Brain microvascular endothelial cell (primary cell): ENCODE measurements at regions not wholly inside any gene's neighbourhood (a gene's known extent, or its start where the extent isn't known, plus 50 kb on each side); places are given as distances from the start of the nearest gene placed in this dataset.

ENCODE experiments used
- DNase-seq: peaks from one replicate; pipeline ENCODE4 v3.0.0-alpha.2; 2020
- H3K27ac ChIP-seq: fragments of 250-450 bp; sonication (Bioruptor Pico); 2 replicates; pipeline ENCODE4 v1.5.1; 2020; ENCODE audit warnings: mild to moderate bottlenecking, moderate library complexity
- H3K27me3 ChIP-seq: fragments of 250-450 bp; sonication (Bioruptor Pico); replicated peaks from 2 replicates; pipeline ENCODE4 v1.5.1; 2020; ENCODE audit warnings: mild to moderate bottlenecking
- H3K36me3 ChIP-seq: fragments of 250-450 bp; sonication (Bioruptor Pico); replicated peaks from 2 replicates; pipeline ENCODE4 v1.5.1; 2020; ENCODE audit warnings: mild to moderate bottlenecking
- H3K4me3 ChIP-seq: 2 replicates; pipeline ENCODE4 v1.5.1; 2011; ENCODE audit warnings: low read depth, mild to moderate bottlenecking, control low read depth, low read length, moderate library complexity
- CTCF ChIP-seq: IDR thresholded peaks from 2 replicates; pipeline ENCODE4 v1.5.1; 2011; ENCODE audit warnings: low read depth, mild to moderate bottlenecking, moderate library complexity, low read length, control low read depth, inconsistent platforms; ENCODE audit errors: missing control alignments
- in situ Hi-C: cut with HindIII; loops from 2 replicates; pipeline ENCODE4 v1.10.0; 2017; ENCODE audit warnings: low sequenced_read_pairs, low pct_ligation_motif_present

GRCh38 chr4:120236873-120237272 lies 170.2 kb upstream of the MAD2L1 start:
- TF ChIP-seq CTCF, result no peak
- Histone ChIP-seq H3K36me3 (no peaks in the 10 kb centered on the region), H3K27ac (no peak overlapping the region), H3K27me3 (no peaks in the 10 kb centered on the region), H3K4me3 (no peak overlapping the region)
- DNase-seq, result no peak
- in situ Hi-C loops, result no loop called here

- no peak for TF ChIP-seq CTCF
- Histone ChIP-seq H3K4me3 (no peak overlapping the region), H3K27ac (no peak overlapping the region), H3K36me3 (no peaks in the 10 kb centered on the region), H3K27me3 (no peaks in the 10 kb centered on the region)
- in situ Hi-C loops, result no loop called here
- DNase-seq, result peak; percentile 9
Measured at GRCh38 chr4:120232050-120232449, 165.4 kb upstream of the MAD2L1 start.

GRCh38 chr4:120228086-120228485 lies 161.4 kb upstream of the MAD2L1 start:
- DNase-seq, result no peak
- Histone ChIP-seq H3K36me3 (no peaks in the 10 kb centered on the region), H3K27ac (no peak overlapping the region), H3K27me3 (no peaks in the 10 kb centered on the region), H3K4me3 (no peak overlapping the region)
- in situ Hi-C loops, result no loop called here
- no peak for TF ChIP-seq CTCF

GRCh38 chr4:120227554-120227953 lies 160.9 kb upstream of the MAD2L1 start:
- TF ChIP-seq CTCF, result no peak
- H3K27me3 ChIP-seq, result no peaks in the 10 kb centered on the region
- H3K36me3 ChIP-seq, result no peaks in the 10 kb centered on the region
- H3K4me3 ChIP-seq, result no peak overlapping the region
- no peak overlapping the region for H3K27ac ChIP-seq
- in situ Hi-C loops, result no loop called here
- no peak for DNase-seq

GRCh38 chr4:120225527-120225926 lies 158.9 kb upstream of the MAD2L1 start:
- DNase-seq, result no peak
- H3K4me3 ChIP-seq, result no peak overlapping the region
- H3K27ac ChIP-seq, result no peak overlapping the region
- no peak for TF ChIP-seq CTCF
- no peaks in the 10 kb centered on the region for H3K27me3 ChIP-seq
- no peaks in the 10 kb centered on the region for H3K36me3 ChIP-seq
- in situ Hi-C loops, result no loop called here

GRCh38 chr4:120218981-120219380 lies 152.3 kb upstream of the MAD2L1 start:
- no peaks in the 10 kb centered on the region for H3K36me3 ChIP-seq
- H3K4me3 ChIP-seq, result no peak overlapping the region
- in situ Hi-C loops, result no loop called here
- DNase-seq, result no peak
- no peak for TF ChIP-seq CTCF
- no peak overlapping the region for H3K27ac ChIP-seq
- no peaks in the 10 kb centered on the region for H3K27me3 ChIP-seq
